Kidney capillary endothelial cell (primary cell): ENCODE measurements at regions not wholly inside any gene's neighbourhood (a gene's known extent, or its start where the extent isn't known, plus 50 kb on each side); places are given as distances from the start of the nearest gene placed in this dataset.

Source experiments
- DNase-seq: peaks from one replicate; pipeline ENCODE4 v3.0.0-alpha.2; 2018; ENCODE audit warnings: low spot score

DNA sequence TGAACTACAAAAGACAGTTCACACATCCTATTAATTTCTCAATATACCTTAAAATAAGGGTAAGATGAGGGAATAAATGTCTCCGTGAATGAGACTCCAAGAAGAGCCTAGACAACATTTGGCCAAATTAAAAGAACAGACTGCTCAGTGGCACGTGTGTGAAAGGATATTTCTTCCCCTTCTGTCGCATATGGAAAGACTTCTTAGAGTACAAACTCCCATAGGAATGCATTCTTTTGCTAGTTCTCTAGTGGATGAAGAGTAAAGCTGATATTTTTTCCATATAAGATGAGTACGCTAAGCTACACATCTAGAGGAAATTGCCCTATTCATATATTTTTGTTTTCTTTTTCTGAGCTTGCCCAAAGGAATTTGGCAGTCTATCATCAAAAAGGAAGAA, 710.0 kb upstream of the ID2 start:
- DNase-seq: no peak

DNA sequence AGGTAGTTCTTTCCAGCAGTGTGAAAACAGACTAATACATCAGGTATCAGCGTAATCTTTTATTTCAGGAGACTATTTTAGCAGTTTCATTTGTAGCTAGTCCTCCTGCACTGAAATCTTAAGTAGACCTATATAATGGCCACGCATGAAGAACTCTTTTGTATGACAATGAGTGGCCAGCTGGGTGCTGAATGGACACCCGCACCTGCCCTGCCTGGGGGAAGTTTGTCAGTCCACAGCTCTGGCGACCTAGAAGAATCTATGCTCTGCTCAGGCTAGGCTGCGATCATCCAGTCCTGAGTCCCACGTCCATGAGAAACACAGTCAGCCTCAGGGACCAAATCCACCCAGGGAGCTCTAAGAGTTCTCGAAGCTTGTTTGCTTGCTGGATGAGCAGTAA, 709.2 kb upstream of the ID2 start:
- no peak for DNase-seq

DNA sequence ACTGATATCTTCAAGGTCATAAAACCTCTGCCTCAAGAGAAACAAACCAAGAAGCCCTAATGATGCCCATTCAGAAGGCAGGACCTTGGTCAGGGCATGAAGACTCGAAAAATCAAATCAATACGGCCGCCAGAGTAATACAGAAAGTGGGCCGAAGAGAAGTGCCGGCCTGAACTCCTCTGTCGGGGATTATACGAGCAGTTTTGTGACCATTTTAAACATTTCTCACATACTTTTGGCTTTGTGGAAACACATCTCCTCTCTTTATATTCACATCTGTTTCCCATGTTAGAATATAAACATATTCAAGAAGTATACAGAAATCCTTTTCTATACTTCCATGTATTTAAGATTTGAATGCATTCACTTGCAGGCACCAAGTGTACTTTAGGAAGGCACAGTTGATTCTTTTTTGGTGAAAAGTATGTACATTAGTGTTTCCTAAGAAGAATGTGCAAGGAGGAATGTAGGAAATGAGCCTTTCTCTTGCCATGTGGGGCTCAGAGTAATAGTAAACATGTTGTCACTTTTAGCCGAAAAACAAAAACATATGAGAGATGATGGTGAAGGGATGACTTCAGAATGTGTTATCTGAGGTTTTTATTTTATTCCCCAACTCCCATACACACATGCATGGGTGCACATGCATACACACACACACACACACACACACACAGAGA, 707.9 kb upstream of the ID2 start:
- DNase-seq: no peak

DNA sequence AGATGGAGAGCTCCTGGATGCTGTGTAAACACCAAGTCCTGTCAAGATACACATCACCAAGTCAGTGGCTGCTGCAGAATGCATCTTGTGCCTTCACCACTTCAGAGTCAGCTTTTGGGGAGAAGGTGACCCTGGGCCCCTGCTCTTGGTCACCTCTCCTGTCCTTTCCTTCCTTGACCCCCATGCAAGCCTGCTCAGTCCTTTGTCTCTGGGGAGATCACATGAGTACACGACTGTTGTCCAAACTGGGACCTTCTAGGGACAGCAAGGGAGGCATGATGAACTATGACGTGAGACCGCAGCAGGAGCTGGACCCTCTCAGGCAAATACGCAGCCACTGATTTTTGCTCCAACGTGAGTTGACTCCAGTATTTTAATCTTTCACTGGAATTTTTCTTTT, 706.9 kb upstream of the ID2 start:
- DNase-seq: no peak

DNA sequence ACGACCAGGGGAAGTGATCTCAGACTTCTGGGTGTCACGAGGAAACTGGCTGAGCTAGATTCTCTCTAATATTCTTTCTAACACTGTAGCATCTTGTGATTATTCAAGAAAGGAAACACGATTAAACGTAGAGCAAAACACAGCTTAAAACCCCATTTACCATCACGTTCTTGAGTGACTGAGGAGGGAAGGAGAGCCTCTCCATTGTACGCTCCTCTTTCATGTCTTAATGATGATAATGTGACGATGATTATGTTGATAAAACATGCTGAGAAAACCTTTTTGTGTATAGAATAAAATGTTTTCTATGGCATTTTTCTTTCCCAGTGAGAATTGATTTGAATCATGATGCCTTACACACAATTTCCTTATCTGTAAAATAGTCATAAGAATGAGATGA, 705.6 kb upstream of the ID2 start:
- no peak for DNase-seq

DNA sequence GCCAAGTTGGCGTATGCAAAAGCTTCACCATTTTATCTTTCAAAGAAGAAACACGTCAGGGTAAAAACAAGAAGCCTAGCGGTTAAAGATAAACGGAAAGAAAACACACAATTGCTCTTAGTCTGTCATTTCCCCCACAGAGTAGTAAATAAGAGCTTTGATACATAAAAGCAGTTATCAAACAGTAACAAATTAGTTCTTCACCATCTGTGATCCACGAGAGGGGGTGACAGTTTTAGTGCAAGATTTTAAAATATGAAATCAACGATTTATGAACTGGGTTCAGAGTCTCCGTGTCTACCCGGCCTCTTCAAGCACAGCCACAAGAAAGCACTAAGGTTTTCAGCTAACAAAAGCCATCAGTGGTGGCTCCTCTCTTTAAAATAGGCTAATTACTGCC, 703.9 kb upstream of the ID2 start:
- no peak for DNase-seq

DNA sequence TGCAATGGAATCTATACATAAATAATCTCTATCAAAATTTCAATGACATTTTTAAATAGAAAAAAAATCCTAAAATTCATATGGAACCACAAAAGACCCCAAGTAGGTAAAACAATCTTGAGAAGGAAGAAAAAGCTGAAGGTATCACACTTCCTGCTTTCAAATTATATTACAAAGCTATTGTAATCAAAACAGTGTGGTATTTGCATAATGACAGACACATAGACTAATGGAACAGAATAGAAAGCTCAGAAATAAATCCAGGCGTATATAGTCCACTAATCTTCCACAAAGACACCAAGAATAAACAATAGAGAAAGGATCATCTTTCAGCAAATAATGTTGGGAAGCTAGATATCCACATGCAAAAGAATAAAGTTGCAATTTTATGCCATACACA, 699.8 kb upstream of the ID2 start:
- DNase-seq: no peak

DNA sequence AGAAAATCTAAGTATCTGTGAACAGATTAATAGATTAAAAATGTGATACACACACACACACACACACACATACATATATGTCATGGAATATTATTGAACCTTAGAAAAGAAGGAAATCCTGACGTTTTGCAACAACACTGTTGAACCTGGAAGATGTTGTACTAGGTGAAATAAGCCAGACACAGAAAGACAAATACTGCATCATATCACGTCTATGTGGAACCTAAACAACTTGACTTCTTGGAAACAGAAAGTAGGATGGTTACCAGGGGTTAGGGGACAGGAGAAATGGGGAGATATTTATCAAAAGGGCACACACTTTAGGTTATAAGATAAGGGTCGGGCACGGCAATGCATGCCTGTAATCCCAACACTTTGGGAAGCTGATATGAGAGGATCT, 698.4 kb upstream of the ID2 start:
- no peak for DNase-seq

DNA sequence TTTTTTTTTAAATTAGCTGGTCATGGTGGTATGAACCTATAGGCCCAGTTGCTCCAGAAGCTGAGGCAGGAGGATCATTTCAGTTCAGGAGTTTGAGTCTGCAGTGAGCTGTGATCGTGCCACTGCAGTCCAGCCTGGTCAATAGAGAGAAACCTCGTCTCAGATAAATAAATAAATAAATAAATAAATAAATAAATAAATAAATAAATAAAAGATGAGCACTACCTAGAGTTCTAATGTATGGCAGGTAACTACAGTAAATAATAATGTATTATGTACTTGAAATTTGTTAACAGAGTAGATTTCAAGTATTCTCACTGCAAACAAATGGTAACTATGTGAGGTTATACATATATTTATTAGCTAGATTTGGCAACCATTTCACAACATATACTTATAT, 697.9 kb upstream of the ID2 start:
- DNase-seq: no peak

DNA sequence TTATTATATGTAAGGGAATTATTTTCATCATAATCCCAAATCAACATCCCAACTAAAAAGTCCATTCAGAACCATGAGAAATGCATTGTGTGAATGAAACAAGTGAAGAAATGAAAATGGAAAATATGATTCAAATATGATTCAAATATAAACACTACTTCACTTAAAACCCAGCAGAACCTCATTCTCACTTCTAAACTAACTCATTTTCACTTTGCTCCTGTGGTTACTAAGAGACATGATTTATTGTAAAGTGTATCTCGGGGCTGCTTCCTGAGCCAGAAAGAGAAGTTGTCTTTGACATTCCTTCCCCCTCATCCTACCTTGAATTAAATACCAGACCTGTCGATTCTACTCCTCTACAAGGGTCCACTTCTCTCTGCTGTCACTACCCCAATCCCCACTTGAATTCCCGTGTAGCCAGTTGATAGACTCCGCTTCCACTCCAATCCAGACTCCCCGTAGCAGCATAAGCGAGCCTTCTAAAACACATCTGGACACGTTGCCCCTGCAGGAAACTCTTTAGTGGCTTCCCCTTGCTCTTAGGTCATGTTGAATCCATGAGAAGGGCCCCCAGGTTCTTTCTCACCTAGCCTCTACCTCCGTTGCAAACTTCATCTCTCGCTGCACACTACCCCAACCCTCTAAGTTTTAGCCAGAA, 697.0 kb upstream of the ID2 start:
- no peak for DNase-seq

DNA sequence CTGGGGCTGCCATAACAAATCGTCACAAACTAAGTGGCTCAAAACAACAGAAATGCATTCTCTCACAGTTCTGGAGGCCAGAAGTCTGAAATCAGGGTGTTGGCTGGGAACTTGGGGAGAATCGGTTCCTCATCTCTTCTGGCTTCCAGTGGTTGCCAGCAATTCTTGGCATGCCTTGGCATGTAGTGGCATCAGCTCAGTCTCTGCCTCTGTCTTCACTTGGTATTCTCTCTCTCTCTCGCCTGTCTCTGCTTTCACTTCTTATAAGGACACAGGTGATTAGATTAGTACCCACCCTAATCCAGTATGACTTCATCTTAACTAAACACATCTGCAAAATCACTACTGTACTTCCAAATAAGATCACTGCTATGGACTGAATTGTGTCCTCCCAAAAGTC, 695.4 kb upstream of the ID2 start:
- DNase-seq: no peak

DNA sequence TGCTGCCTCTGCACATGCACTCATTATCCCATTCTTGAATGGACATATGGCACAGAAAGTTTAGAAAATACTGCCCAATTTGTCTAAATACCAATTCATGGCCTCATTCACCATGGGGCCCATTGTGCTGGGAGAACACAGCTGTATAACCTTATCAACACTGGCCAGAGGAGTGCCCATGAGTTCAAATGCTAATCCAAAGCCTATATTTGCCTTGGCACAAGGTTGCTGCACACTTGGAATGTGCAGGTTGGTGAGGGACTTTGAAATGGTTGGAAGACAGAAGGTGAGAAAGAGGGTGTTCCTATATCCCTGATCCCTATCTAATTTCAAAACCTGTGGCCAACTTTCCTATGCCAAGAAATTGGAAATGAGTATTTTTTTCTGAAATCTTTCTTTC, 693.9 kb upstream of the ID2 start:
- DNase-seq: no peak

DNA sequence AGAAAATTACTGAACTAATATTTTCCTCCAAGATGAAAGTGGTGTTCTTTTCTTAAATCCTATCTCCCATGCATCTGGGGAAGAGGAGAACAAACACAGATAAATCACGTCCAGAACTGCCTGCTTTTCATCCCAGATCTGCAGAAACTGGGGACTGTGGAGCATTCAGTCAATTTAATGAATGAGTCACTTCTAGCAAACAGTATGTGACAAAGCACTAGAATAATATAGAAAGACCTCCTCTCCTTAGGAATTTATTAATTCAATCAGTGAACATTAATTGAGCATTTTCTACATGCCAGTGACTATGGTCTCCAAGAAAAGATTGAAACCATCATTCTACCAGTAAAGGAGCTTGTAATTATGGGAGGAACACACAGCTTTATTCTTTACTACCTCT, 693.4 kb upstream of the ID2 start:
- no peak for DNase-seq

DNA sequence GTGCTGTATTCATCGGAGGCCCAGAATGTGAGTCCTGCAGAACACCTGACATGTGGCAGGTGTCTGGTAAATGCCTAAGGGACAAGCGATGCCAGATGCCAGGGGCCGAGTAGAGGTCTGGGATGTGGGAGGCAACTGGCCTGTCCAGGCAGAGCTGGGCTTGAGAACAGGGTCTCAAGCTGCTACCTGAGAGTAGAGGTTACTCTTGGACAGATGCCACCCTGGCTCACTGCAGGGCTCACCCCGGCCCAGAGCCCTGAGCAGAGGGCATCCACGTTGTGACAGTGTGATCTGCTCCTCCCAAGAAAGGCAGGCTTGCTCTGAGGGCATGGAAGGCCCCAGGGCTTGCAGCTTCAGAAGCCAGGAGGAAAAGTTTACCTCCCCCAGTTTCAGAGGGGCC, 692.0 kb upstream of the ID2 start:
- DNase-seq: no peak

DNA sequence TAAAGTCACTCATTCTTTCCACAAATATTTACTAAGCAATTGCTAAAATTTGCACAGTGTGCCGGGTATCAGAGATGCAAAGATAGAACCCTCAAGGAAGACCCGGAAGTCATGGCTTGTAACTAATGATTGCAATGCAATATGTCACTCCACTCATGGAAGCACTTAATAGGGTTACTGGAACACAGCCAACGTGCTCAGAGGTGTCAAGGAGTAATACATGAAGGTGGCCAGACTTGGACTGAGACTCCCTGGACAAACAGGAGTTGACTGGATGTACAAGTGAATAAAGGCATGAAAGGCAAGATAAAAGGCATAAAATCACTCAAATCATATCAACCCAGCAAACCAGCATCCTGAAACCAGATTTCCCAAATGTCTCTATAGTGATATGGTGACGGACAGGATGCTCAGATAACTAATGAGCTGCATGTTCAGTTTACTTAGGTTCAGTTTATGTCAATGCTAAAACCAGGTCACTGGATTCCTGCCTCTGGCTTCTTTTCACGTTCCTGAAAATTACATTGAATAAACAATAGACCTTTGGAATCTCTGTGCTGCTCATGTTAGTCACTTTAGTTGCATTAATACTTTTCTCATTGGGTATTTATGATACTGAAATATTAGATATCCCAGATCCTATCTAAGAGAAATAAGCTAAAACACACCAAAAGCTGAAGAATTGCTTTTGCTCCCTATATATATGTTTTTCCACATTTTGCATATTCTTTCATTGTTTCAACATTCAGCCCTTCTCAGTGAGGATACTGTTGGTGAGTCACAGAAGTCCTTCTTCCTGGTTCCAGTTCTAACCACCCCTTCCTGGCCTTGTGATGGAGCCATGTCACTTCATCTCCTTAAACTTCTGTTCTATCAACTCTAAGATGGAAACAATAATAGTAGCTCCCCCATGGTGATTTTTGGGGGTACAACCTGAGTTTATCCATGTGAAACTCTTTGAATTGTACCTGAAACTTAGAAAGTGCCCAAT, 688.9 kb upstream of the ID2 start:
- DNase-seq: no peak

DNA sequence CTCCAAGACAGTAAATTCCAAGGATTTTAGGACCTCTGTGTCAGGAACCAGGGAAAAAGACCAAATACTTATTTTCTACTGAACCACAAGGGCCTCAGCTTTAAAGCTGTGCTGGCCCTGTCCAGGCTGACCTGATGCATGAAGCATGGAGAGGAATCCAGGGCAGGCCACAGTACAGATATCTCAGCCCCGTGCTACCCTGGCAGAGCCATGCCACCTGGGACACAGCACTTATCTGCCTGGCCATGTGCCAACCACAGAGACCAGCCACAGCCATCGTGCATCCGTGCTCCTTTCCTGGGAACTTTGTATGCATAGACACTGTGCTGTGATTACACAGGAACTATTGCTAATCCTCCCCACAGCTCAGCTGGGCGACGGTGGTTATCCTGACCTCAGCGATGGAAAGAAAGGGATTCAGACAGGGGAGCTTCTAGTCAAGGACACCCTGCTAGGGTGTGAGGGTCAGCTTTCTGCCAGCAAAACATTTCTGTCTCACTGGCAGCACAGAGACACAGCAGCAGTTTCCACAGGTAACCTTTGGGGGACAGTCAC, 687.4 kb upstream of the ID2 start:
- DNase-seq: no peak

DNA sequence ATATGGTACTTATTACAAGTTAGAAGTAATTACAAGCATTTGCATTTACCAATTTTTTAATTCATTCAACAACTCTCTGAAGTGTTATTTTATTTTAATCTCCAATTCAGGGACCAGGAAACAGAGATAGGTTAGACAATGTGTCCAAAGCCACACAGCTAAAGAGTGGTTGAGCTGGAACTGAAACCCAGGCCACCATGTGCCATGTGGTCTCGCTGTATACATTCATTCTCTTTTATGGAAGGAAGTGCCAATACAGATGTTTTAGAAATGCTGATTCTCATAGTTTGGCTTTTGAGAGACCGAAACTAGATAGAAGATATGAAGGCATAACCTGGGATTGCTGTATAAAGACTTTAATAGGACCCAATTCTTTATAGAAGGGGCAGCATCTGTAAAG, 684.6 kb upstream of the ID2 start:
- DNase-seq: no peak

DNA sequence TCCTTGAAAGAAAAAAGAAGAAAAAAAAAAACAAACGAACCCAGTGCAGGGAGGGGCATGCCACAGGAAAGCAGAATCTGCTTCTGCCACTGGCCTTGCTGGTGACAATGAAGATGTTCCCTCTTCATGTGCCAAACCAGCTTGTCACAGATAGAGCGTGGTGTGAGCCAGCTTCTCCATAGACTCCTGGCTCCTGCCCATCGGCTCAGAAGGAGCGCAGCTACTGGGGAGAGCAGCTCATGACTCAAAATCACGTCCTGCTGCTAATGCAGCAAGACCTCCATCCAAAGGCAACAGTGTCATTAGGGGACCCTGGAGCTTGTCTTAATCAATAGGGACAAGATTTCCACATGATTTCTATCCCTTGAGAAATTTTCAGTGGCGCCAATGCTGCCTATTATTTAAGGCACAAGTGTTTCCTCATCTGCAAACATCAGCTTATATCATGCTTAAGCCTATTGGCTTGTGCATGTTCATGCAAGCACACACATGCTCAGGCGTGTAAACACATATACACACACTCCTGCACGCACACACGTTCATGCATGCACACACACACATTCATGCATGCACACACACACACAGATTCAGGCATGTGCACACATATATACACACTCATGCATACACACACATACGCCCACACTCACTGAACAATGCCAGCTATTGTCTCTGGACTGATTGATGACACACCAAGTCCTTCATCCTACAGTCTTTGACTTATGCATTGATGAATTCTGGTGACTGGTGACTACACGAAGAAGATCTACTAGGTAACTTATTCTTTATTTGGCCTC, 682.0 kb upstream of the ID2 start:
- no peak for DNase-seq

DNA sequence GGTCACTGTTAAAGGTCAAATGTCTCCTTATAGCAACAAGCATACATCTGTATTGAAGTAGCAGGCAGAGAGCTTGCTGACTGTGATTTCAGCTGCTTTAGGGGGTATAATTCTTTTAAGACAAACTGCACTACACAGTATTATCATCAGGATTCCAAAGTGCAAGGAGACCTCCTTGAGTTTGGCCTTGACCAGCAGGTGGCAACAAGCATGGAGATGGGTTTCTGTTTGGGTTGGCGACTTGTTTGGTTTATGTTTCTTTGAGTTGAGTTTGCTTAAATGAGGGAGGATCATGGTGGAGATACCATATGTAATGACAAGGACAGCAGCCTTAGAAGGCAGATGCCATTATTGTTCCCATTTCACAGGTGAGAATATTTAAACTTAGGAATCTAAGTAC, 681.0 kb upstream of the ID2 start:
- no peak for DNase-seq

DNA sequence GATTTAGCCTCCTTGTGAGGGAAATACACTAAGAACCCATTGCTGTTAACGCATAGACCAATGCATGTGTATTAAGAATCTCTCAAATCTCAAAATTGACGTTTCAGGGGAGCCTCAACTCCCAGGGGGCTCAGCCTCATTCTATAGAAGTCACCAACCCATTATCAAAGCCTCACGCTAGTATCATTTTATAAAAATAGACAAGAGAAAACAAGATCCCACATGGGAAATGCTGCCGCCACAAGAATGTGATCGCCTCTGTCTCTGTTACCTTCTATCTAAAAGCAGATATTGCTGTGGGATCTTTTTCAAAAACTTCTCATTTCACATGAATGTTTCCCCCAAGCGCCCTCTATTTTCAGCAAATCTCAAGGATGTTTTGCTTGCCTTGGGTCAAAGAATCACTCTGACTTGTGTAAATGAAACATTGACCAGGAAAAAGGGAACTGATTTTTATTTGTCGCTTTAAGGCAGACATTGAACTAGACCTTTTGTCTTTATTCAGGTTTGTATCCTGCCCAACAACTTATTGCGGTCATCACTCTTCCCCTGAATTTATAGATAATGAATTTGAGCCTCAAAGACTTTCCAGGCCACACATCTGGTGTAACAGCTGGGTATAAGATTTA, 679.0 kb upstream of the ID2 start:
- no peak for DNase-seq

DNA sequence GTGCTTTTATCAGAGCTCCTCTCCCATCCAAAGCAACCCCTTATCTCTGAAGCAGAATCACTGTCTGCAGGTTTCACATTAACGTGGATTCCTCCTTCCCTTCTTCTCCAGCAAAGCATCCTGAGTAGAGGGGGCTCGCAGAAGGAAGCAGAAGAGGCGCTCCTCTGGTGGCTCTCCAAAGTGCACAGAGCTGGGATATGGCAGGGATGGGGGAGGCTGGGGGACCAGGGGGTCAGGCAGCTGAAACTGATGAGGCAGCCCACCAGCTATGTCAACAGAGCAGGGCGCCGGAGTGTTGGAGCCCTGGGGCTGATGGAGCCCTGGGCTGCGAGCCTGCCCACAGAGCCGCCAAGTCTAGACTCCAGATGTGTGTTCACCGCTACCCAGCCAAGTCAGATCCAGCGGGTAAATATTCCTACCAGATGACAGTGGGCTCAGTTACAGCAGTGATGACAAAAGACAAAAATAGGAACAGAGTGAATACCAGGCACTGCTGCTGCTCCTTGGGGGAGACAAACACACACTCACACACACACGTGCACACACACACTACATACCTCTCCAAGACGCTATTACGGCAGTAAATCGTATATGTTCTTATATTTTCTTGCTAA, 678.3 kb upstream of the ID2 start:
- no peak for DNase-seq
